HepG2 (cell line): ENCODE measurements at regions not wholly inside any gene's neighbourhood (a gene's known extent, or its start where the extent isn't known, plus 50 kb on each side); places are given as distances from the start of the nearest gene placed in this dataset.

ENCODE experiments used
- ATAC-seq: fragments of 200-7000 bp; cut with Tn5 transposase; 3 replicates; pipeline ENCODE4 v1.9.1; 2020; ENCODE audit warnings: mild to moderate bottlenecking, moderate library complexity
- BruUV-seq: library from RNA; stranded (reverse); fragments of 400-500 nt; replicated peaks from 2 replicates; lab custom pipeline; 2021; lab: Mats Ljungman, UMichigan
- CTCF ChIA-PET: fragments of 300-600 bp; formaldehyde crosslinking; extraction: SDS; loops from one replicate; lab custom pipeline; 2021; ENCODE audit warnings: low total read pairs, inconsistent platforms, low intra/inter-chr PET ratio; lab: Yijun Ruan, JAX
- POLR2A ChIA-PET: fragments of 350-600 bp; sonication (Branson Sonifier 250); formaldehyde crosslinking; loops from one replicate; lab custom pipeline; 2020; ENCODE audit warnings: antibody characterized with exemption, inconsistent platforms; lab: Yijun Ruan, JAX
- DNase-seq: peaks from one replicate; pipeline ENCODE4 v3.0.0-alpha.2; 2015; ENCODE audit warnings: low spot score
- FAIRE-seq: peaks from 3 replicates; lab custom pipeline; 2011; peaks lifted over from hg19 to GRCh38; lab: Jason Lieb, UNC
- H2AFZ ChIP-seq: one replicate; pipeline ENCODE4 v1.6.1; 2011; ENCODE audit warnings: low read length, inconsistent platforms
- H3K27ac ChIP-seq: fragments of 300-600 bp; 3 replicates; pipeline ENCODE4 v1.8.0; 2011; ENCODE audit warnings: mixed run types, mild to moderate bottlenecking, mixed read lengths, low read length, inconsistent platforms; ENCODE audit not compliant: insufficient read depth; ENCODE audit errors: extremely low read length
- H3K27me3 ChIP-seq, 2 experiments: fragments of 200-600 bp in 1 of 2; 2 replicates in 1 of 2; 3 replicates in 1 of 2; pipeline versions ENCODE4 v1.6.0 to v1.8.0; 2011; ENCODE audit warnings: low read length in 2 of 2, mild to moderate bottlenecking in 2 of 2, moderate library complexity in 2 of 2, inconsistent platforms in 1 of 2; ENCODE audit not compliant: insufficient read depth in 2 of 2, control insufficient read depth in 1 of 2
- H3K36me3 ChIP-seq, 2 experiments: fragments of 200-600 bp in 1 of 2; replicated peaks in 1 of 2; 2 replicates in 1 of 2; 3 replicates in 1 of 2; pipeline versions ENCODE4 v1.5.1 to v1.8.0; 2011; ENCODE audit warnings: low read length in 2 of 2, inconsistent platforms in 1 of 2; ENCODE audit not compliant: insufficient read depth in 2 of 2, control insufficient read depth in 1 of 2
- H3K4me1 ChIP-seq: 2 replicates; pipeline ENCODE4 v1.5.1; 2012; ENCODE audit warnings: low read length, inconsistent platforms; ENCODE audit not compliant: insufficient read depth
- H3K4me2 ChIP-seq: 2 replicates; pipeline ENCODE4 v1.6.0; 2011; ENCODE audit warnings: low read depth, low read length, inconsistent platforms
- H3K4me3 ChIP-seq, 3 experiments: fragments of 200-600 bp in 1 of 3; sonication (generic), shearing (Covaris generic) in 1 of 3; replicated peaks in 1 of 3; 2 replicates each; pipeline ENCODE4 v1.5.1; 2011 to 2016; ENCODE audit warnings: low read length in 3 of 3, inconsistent platforms in 2 of 3, low read depth in 2 of 3, mild to moderate bottlenecking in 2 of 3, control low read depth in 1 of 3, mixed read lengths in 1 of 3; ENCODE audit not compliant: insufficient read depth in 1 of 3
- H3K79me2 ChIP-seq: one replicate; pipeline ENCODE4 v1.6.1; 2011; ENCODE audit warnings: low read length, inconsistent platforms; ENCODE audit not compliant: insufficient read depth
- H3K9ac ChIP-seq: 2 replicates; pipeline ENCODE4 v1.6.0; 2011; ENCODE audit warnings: mild to moderate bottlenecking, low read depth, low read length, inconsistent platforms; ENCODE audit not compliant: insufficient read depth
- H3K9me3 ChIP-seq: 2 replicates; pipeline ENCODE4 v1.5.1; 2012; ENCODE audit warnings: mild to moderate bottlenecking, low read length
- H4K20me1 ChIP-seq: 2 replicates; pipeline ENCODE4 v1.6.0; 2011; ENCODE audit warnings: inconsistent platforms, mild to moderate bottlenecking, low read length, moderate library complexity; ENCODE audit not compliant: insufficient read depth
- GABPB1 ChIP-seq: IDR thresholded peaks from 2 replicates; pipeline ENCODE4 v1.6.1; 2016; ENCODE audit warnings: mild to moderate bottlenecking, missing genetic modification reagents, moderate library complexity, missing compliant biosample characterization
- GPBP1L1 ChIP-seq: sonication (generic); formaldehyde crosslinking; IDR thresholded peaks from 2 replicates; pipeline ENCODE4 v1.5.0; 2020; ENCODE audit warnings: mild to moderate bottlenecking, missing genetic modification reagents
- PAX8 ChIP-seq: sonication (generic); formaldehyde crosslinking; IDR thresholded peaks from 2 replicates; pipeline ENCODE4 v1.8.0; 2022; ENCODE audit warnings: mild to moderate bottlenecking, missing genetic modification reagents, borderline replicate concordance
- SAP130 ChIP-seq: IDR thresholded peaks from 2 replicates; pipeline ENCODE4 v1.6.1; 2016; ENCODE audit warnings: low read depth
- ZBTB1 ChIP-seq: sonication (generic); formaldehyde crosslinking; IDR thresholded peaks from 2 replicates; pipeline ENCODE4 v1.4.0; 2020; ENCODE audit warnings: missing genetic modification reagents, borderline replicate concordance
- ZNF326 ChIP-seq: sonication (generic); formaldehyde crosslinking; IDR thresholded peaks from 2 replicates; pipeline ENCODE4 v1.4.0; 2020; ENCODE audit warnings: missing genetic modification reagents, borderline replicate concordance
- ZNF337 ChIP-seq: sonication (generic); formaldehyde crosslinking; IDR thresholded peaks from 2 replicates; pipeline ENCODE4 v1.5.1; 2020; ENCODE audit warnings: missing genetic modification reagents, low read depth, mild to moderate bottlenecking, borderline replicate concordance
- ZNF343 ChIP-seq: sonication (generic); formaldehyde crosslinking; IDR thresholded peaks from 2 replicates; pipeline ENCODE4 v1.4.0; 2020; ENCODE audit warnings: mild to moderate bottlenecking, missing genetic modification reagents
- ZNF382 ChIP-seq: sonication (generic); formaldehyde crosslinking; IDR thresholded peaks from 2 replicates; pipeline ENCODE4 v1.5.0; 2020; ENCODE audit warnings: missing genetic modification reagents, mild to moderate bottlenecking, borderline replicate concordance
- ZNF629 ChIP-seq: sonication (generic); formaldehyde crosslinking; conservative IDR thresholded peaks from 2 replicates; pipeline ENCODE4 v1.5.0; 2020; ENCODE audit warnings: missing genetic modification reagents
- WGBS: methylation state at CpG from one replicate; pipeline ENCODE4 v1.1.6; 2017; ENCODE audit warnings: low lambda C conversion rate; 5-methylcytosine and 5-hydroxymethylcytosine counted together
- in situ Hi-C: cut with HindIII; loops from 2 replicates; pipeline ENCODE4 v1.10.0; 2017; ENCODE audit warnings: low pct_unique_long_range_greater_than_20kb; ENCODE audit not compliant: extremely low pct_ligation_motif_present
- intact Hi-C: fragments of 100-400 bp; cut with micrococcal nuclease; formaldehyde crosslinking; loops from one replicate; pipeline ENCODE4 v1.10.0; 2022; ENCODE audit not compliant: unreplicated experiment
- TF ChIP-seq, protein P1 (sequence below): sonication (generic); formaldehyde crosslinking; IDR thresholded peaks from 2 replicates; pipeline ENCODE4 v1.4.0; 2020; ENCODE audit warnings: missing genetic modification reagents, borderline replicate concordance

- WGBS = 0% methylated on average over 2 of the region's 2 CpGs
- H3K36me3 ChIP-seq = no peaks in the 10 kb centered on the region
- ChIA-PET POLR2A (no interaction called here), CTCF (no interaction called here)
- no peak overlapping the region for H3K4me2 ChIP-seq
- H3K27ac ChIP-seq = no peak overlapping the region
- H3K4me3 ChIP-seq = no peak overlapping the region
- no peaks in the 10 kb centered on the region; a peak in 1 of 5 replicates for H3K27me3 ChIP-seq
- FAIRE-seq (no peak), DNase-seq (no peak), ATAC-seq (no peak)
- H3K9me3 ChIP-seq = no peaks in the 10 kb centered on the region
- H2AFZ ChIP-seq = no peak overlapping the region
- no peaks in the 10 kb centered on the region for H3K79me2 ChIP-seq
- no peak overlapping the region for H3K9ac ChIP-seq
- no peaks in the 10 kb centered on the region for H4K20me1 ChIP-seq
- intact Hi-C loops (no loop called here), in situ Hi-C loops (no loop called here)
- no peak for TF ChIP-seq PAX8 (CRISPR knock-in tag)
- TF ChIP-seq, protein P1, sequence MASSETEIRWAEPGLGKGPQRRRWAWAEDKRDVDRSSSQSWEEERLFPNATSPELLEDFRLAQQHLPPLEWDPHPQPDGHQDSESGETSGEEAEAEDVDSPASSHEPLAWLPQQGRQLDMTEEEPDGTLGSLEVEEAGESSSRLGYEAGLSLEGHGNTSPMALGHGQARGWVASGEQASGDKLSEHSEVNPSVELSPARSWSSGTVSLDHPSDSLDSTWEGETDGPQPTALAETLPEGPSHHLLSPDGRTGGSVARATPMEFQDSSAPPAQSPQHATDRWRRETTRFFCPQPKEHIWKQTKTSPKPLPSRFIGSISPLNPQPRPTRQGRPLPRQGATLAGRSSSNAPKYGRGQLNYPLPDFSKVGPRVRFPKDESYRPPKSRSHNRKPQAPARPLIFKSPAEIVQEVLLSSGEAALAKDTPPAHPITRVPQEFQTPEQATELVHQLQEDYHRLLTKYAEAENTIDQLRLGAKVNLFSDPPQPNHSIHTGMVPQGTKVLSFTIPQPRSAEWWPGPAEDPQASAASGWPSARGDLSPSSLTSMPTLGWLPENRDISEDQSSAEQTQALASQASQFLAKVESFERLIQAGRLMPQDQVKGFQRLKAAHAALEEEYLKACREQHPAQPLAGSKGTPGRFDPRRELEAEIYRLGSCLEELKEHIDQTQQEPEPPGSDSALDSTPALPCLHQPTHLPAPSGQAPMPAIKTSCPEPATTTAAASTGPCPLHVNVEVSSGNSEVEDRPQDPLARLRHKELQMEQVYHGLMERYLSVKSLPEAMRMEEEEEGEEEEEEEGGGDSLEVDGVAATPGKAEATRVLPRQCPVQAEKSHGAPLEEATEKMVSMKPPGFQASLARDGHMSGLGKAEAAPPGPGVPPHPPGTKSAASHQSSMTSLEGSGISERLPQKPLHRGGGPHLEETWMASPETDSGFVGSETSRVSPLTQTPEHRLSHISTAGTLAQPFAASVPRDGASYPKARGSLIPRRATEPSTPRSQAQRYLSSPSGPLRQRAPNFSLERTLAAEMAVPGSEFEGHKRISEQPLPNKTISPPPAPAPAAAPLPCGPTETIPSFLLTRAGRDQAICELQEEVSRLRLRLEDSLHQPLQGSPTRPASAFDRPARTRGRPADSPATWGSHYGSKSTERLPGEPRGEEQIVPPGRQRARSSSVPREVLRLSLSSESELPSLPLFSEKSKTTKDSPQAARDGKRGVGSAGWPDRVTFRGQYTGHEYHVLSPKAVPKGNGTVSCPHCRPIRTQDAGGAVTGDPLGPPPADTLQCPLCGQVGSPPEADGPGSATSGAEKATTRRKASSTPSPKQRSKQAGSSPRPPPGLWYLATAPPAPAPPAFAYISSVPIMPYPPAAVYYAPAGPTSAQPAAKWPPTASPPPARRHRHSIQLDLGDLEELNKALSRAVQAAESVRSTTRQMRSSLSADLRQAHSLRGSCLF (CRISPR knock-in tag) = no peak
- no peak for TF ChIP-seq ZNF629 (CRISPR knock-in tag)
- BruUV-seq = no TSS peak
- H3K4me1 ChIP-seq = no peaks in the 10 kb centered on the region
These were observed 312.2 kb downstream of the PTH2R start for GRCh38 chr2:208718828-208719227.

- Histone ChIP-seq H2AFZ (no peak overlapping the region), H3K36me3 (no peaks in the 10 kb centered on the region), H3K27me3 (no peaks in the 10 kb centered on the region; a peak in 1 of 5 replicates), H3K9me3 (no peaks in the 10 kb centered on the region), H3K4me1 (no peaks in the 10 kb centered on the region), H4K20me1 (no peaks in the 10 kb centered on the region), H3K4me2 (no peak overlapping the region), H3K79me2 (no peaks in the 10 kb centered on the region), H3K27ac (no peak overlapping the region), H3K9ac (no peak overlapping the region), H3K4me3 (no peak overlapping the region)
- no peak for FAIRE-seq
- in situ Hi-C loops (no loop called here), intact Hi-C loops (no loop called here)
- no peak for DNase-seq
- CTCF ChIA-PET = no interaction called here
- TF ChIP-seq ZNF337 (no peak), ZNF326 (CRISPR knock-in tag) (no peak), SAP130 (CRISPR knock-in tag) (no peak), ZBTB1 (CRISPR knock-in tag) (no peak), ZNF382 (CRISPR knock-in tag) (no peak), GPBP1L1 (CRISPR knock-in tag) (no peak), GABPB1 (CRISPR knock-in tag) (no peak), ZNF343 (no peak)
- BruUV-seq = no TSS peak
- no peak for ATAC-seq
- 2% methylated on average over 1 of the region's 1 CpG for WGBS
- POLR2A ChIA-PET = no interaction called here
These were observed 316.1 kb downstream of the PTH2R start for GRCh38 chr2:208722731-208723130.
